Islet of Langerhans (tissue), 1 donor: ENCODE measurements at regions not wholly inside any gene's neighbourhood (a gene's known extent, or its start where the extent isn't known, plus 50 kb on each side); places are given as distances from the start of the nearest gene placed in this dataset.
"Not testable (repeated sequence)": the region's sequence is repeated elsewhere in the genome, so short reads cannot be mapped to it uniquely, and the experiment has no call there.

Experiments
- FAIRE-seq: peaks from one replicate; lab custom pipeline; 2011; peaks lifted over from hg19 to GRCh38; lab: Jason Lieb, UNC

- FAIRE-seq: no peak
Measured at GRCh38 chr6:141445928-141446628, 686.6 kb upstream of the GJE1 start.

GRCh38 chr6:141443668-141444289, 688.9 kb upstream of the GJE1 start:
- no peak for FAIRE-seq

- FAIRE-seq: no peak
Measured at GRCh38 chr6:141443032-141443431, 689.7 kb upstream of the GJE1 start.

GRCh38 chr6:141439513-141439912, 693.2 kb upstream of the GJE1 start:
- FAIRE-seq: no peak

- FAIRE-seq: no peak
Measured at GRCh38 chr6:141437685-141438084, 695.0 kb upstream of the GJE1 start.

GRCh38 chr6:141437011-141437410, 695.7 kb upstream of the GJE1 start:
- FAIRE-seq: no peak

GRCh38 chr6:141426400-141426980, 706.2 kb upstream of the GJE1 start:
- FAIRE-seq: no peak

GRCh38 chr6:141421378-141421777, 711.3 kb upstream of the GJE1 start:
- FAIRE-seq: no peak

GRCh38 chr6:141418076-141418475, 714.6 kb upstream of the GJE1 start:
- FAIRE-seq: no peak

GRCh38 chr6:141415896-141416295, 716.8 kb upstream of the GJE1 start:
- FAIRE-seq: no peak

- no peak for FAIRE-seq
Measured at GRCh38 chr6:141413196-141413595, 719.5 kb upstream of the GJE1 start.

- no peak for FAIRE-seq
Measured at GRCh38 chr6:141406761-141407160, 726.0 kb upstream of the GJE1 start.

GRCh38 chr6:141403827-141404226, 728.9 kb upstream of the GJE1 start:
- FAIRE-seq: no peak

GRCh38 chr6:141403103-141403502, 729.6 kb upstream of the GJE1 start:
- FAIRE-seq: no peak

GRCh38 chr6:141402489-141402888, 730.2 kb upstream of the GJE1 start:
- FAIRE-seq: no peak

- no peak for FAIRE-seq
Measured at GRCh38 chr6:141401851-141402250, 730.9 kb upstream of the GJE1 start.

GRCh38 chr6:141401168-141401567, 731.6 kb upstream of the GJE1 start:
- no peak for FAIRE-seq

- FAIRE-seq: no peak
Measured at GRCh38 chr6:141398949-141399348, 733.8 kb upstream of the GJE1 start.

- FAIRE-seq: no peak
Measured at GRCh38 chr6:141395443-141396008, 737.2 kb upstream of the GJE1 start.

- no peak for FAIRE-seq
Measured at GRCh38 chr6:141394565-141395051, 738.1 kb upstream of the GJE1 start.

GRCh38 chr6:141394125-141394536, 738.6 kb upstream of the GJE1 start:
- FAIRE-seq: no peak

- FAIRE-seq: no peak
Measured at GRCh38 chr6:141393405-141394124, 739.2 kb upstream of the GJE1 start.

- FAIRE-seq: not testable (repeated sequence)
Measured at GRCh38 chr6:141391135-141391534, 741.6 kb upstream of the GJE1 start.
